GM12878 (cell line): ENCODE measurements at regions not wholly inside any gene's neighbourhood (a gene's known extent, or its start where the extent isn't known, plus 50 kb on each side); places are given as distances from the start of the nearest gene placed in this dataset.

Source experiments
- ATAC-seq: fragments of 200-7000 bp; cut with Tn5 transposase; 3 replicates; pipeline ENCODE4 v1.9.1; 2020; ENCODE audit warnings: mild to moderate bottlenecking, moderate library complexity
- BruUV-seq: library from RNA; stranded (reverse); fragments of 400-500 nt; replicated peaks from 2 replicates; lab custom pipeline; 2021; lab: Mats Ljungman, UMichigan
- CTCF ChIA-PET: fragments of 300-600 bp; sonication (Branson Sonifier 250); formaldehyde crosslinking; extraction: SDS; loops from one replicate; lab custom pipeline; 2021; ENCODE audit warnings: inconsistent platforms; lab: Yijun Ruan, JAX
- POLR2A ChIA-PET: fragments of 350-600 bp; formaldehyde crosslinking; extraction: SDS; loops from one replicate; lab custom pipeline; 2021; ENCODE audit warnings: inconsistent platforms; lab: Charles Lee
- RAD21 ChIA-PET: fragments of 300-600 bp; sonication (Branson Sonifier 250); formaldehyde crosslinking; loops from one replicate; lab custom pipeline; 2023; ENCODE audit warnings: antibody characterized with exemption; ENCODE audit not compliant: unreplicated experiment; lab: Charles Lee
- SMC1A ChIA-PET: fragments of 300-600 bp; sonication (Branson Sonifier 250); formaldehyde crosslinking; loops from one replicate; lab custom pipeline; 2023; ENCODE audit not compliant: unreplicated experiment, uncharacterized antibody; lab: Charles Lee
- DNase-seq: peaks from one replicate; pipeline ENCODE4 v3.0.0-alpha.2; 2011; ENCODE audit warnings: low read depth, low spot score
- FAIRE-seq: peaks from 3 replicates; lab custom pipeline; 2011; peaks lifted over from hg19 to GRCh38; lab: Jason Lieb, UNC
- H2AFZ ChIP-seq: 2 replicates; pipeline ENCODE4 v1.6.0; 2011; ENCODE audit warnings: low read depth, low read length, control low read depth; ENCODE audit not compliant: control insufficient read depth
- H3K27ac ChIP-seq: 2 replicates; pipeline ENCODE4 v1.5.1; 2011; ENCODE audit warnings: control low read depth; ENCODE audit not compliant: control insufficient read depth, insufficient read depth
- H3K27me3 ChIP-seq, 2 experiments: replicated peaks in 1 of 2; 2 replicates each; pipeline versions ENCODE4 v1.6.0 to v1.6.1; 2011; ENCODE audit warnings: low read length in 1 of 2; ENCODE audit not compliant: control insufficient read depth in 2 of 2, insufficient read depth in 2 of 2
- H3K36me3 ChIP-seq, 2 experiments: 2 replicates each; pipeline ENCODE4 v1.5.1; 2011; ENCODE audit warnings: low read length in 1 of 2; ENCODE audit not compliant: control insufficient read depth in 2 of 2, insufficient read depth in 2 of 2
- H3K4me1 ChIP-seq: 2 replicates; pipeline ENCODE4 v1.6.1; 2011; ENCODE audit warnings: mild to moderate bottlenecking, low read length, moderate library complexity, mixed read lengths; ENCODE audit not compliant: control insufficient read depth, insufficient read depth
- H3K4me2 ChIP-seq: 2 replicates; pipeline ENCODE4 v1.6.0; 2011; ENCODE audit warnings: control low read depth; ENCODE audit not compliant: control insufficient read depth, insufficient read depth
- H3K4me3 ChIP-seq: fragments of 200-600 bp; sonication (generic); 2 replicates; pipeline ENCODE4 v1.5.1; 2016
- H3K79me2 ChIP-seq: 2 replicates; pipeline ENCODE4 v1.6.0; 2011; ENCODE audit warnings: low read length; ENCODE audit not compliant: control insufficient read depth, insufficient read depth
- H3K9ac ChIP-seq: 2 replicates; pipeline ENCODE4 v1.8.0; 2011; ENCODE audit warnings: low read length, control low read depth, mixed read lengths; ENCODE audit not compliant: control insufficient read depth, insufficient read depth
- H3K9me3 ChIP-seq: replicated peaks from 3 replicates; pipeline ENCODE4 v1.5.1; 2011; ENCODE audit warnings: mild to moderate bottlenecking, low read length; ENCODE audit not compliant: control insufficient read depth, insufficient read depth
- H4K20me1 ChIP-seq: 2 replicates; pipeline ENCODE4 v1.6.0; 2011; ENCODE audit not compliant: control insufficient read depth, insufficient read depth
- IRF5 ChIP-seq: fragments of 450-650 bp; IDR thresholded peaks from 2 replicates; pipeline ENCODE4 v1.6.1; 2017; ENCODE audit warnings: borderline replicate concordance
- PML ChIP-seq: IDR thresholded peaks from 2 replicates; pipeline ENCODE4 v1.6.1; 2012; ENCODE audit warnings: low read length, inconsistent platforms
- POLR2AphosphoS2 ChIP-seq: IDR thresholded peaks from 2 replicates; pipeline ENCODE4 v1.6.1; 2011; ENCODE audit warnings: low read depth, mild to moderate bottlenecking, low read length, improper control_type of control experiment, moderate library complexity
- SMAD1 ChIP-seq: fragments of 450-650 bp; IDR thresholded peaks from 2 replicates; pipeline ENCODE4 v1.6.1; 2018; ENCODE audit warnings: mild to moderate bottlenecking, low read depth; ENCODE audit not compliant: partially characterized antibody
- SREBF1 ChIP-seq: IDR thresholded peaks from 2 replicates; pipeline ENCODE4 v1.6.1; 2012; ENCODE audit warnings: mild to moderate bottlenecking, low read length
- ZNF622 ChIP-seq: fragments of 450-650 bp; IDR thresholded peaks from 2 replicates; pipeline ENCODE4 v1.6.1; 2017; ENCODE audit warnings: mild to moderate bottlenecking, inconsistent platforms
- ZZZ3 ChIP-seq: IDR thresholded peaks from 2 replicates; pipeline ENCODE4 v1.6.1; 2011; ENCODE audit warnings: low read depth; ENCODE audit not compliant: control insufficient read depth, insufficient read length
- WGBS: methylation state at CpG from one replicate; pipeline ENCODE4 v1.1.6; 2016; ENCODE audit warnings: low lambda C conversion rate; ENCODE audit not compliant: insufficient replicate concordance, insufficient coverage; ENCODE audit errors: missing lambda C conversion rate; 5-methylcytosine and 5-hydroxymethylcytosine counted together
- in situ Hi-C: fragments of 300-500 bp; cut with MboI; formaldehyde crosslinking; loops from 9 replicates; pipeline ENCODE4 v1.14.3; 2018; ENCODE audit warnings: mixed read lengths
- intact Hi-C: fragments of 100-400 bp; cut with micrococcal nuclease; formaldehyde crosslinking; loops from one replicate; pipeline ENCODE4 v1.14.2; 2022; ENCODE audit not compliant: unreplicated experiment

- FAIRE-seq (no peak), DNase-seq (no peak), ATAC-seq (no peak)
- WGBS: 28% methylated on average over 2 of the region's 2 CpGs
- H3K9ac ChIP-seq: no peak overlapping the region
- CTCF ChIA-PET: interaction anchor here (1.0 to 1.2 kb wide), 2 partner anchors 325 to 389 kb away, joined by 3 to 4 read pairs; no protein-coding TSS in a partner anchor
- H3K4me2 ChIP-seq: no peak overlapping the region
- intact Hi-C loops: loop anchor here (10.0 kb wide), 3 partner anchors 289 to 759 kb away; no protein-coding TSS in a partner anchor
- H3K36me3 ChIP-seq: no peaks in the 10 kb centered on the region
- SMC1A ChIA-PET: interaction anchor here (1.5 kb wide), 2 partner anchors 134 to 325 kb away, joined by 3 to 5 read pairs; no protein-coding TSS in a partner anchor
- no peaks in the 10 kb centered on the region for H4K20me1 ChIP-seq
- H3K4me1 ChIP-seq: no peaks in the 10 kb centered on the region
- BruUV-seq: no TSS peak
- no peaks in the 10 kb centered on the region for H3K27me3 ChIP-seq
- H3K79me2 ChIP-seq: no peaks in the 10 kb centered on the region
- POLR2A ChIA-PET: no interaction called here
- no peak overlapping the region for H3K4me3 ChIP-seq
- H3K9me3 ChIP-seq: no peaks in the 10 kb centered on the region
- H2AFZ ChIP-seq: no peak overlapping the region
- H3K27ac ChIP-seq: no peak overlapping the region
- in situ Hi-C loops: loop anchor here (10.0 kb wide), 2 partner anchors 329 to 389 kb away; partner anchors contain the start of gene SRD5A3
- no peak for TF ChIP-seq IRF5
- no peak for TF ChIP-seq POLR2AphosphoS2
- TF ChIP-seq PML: no peak
- no peak for TF ChIP-seq ZZZ3
- no peak for TF ChIP-seq SMAD1
- TF ChIP-seq ZNF622: no peak
- no peak for TF ChIP-seq SREBF1
- RAD21 ChIA-PET: interaction anchor here (0.6 to 1.2 kb wide), 2 partner anchors 324 to 351 kb away, joined by 3 read pairs; no protein-coding TSS in a partner anchor
Measured at GRCh38 chr4:55733932-55734331, 85.7 kb upstream of the EXOC1L start.
